Neural cell (in vitro differentiated cells): ENCODE measurements at regions not wholly inside any gene's neighbourhood (a gene's known extent, or its start where the extent isn't known, plus 50 kb on each side); places are given as distances from the start of the nearest gene placed in this dataset.

ENCODE experiments used
- H2AFZ ChIP-seq: fragments of 200-600, 300-800 bp; sonication (generic), shearing (Covaris generic); 2 replicates; pipeline ENCODE4 v1.6.0; 2014; ENCODE audit warnings: low read depth, mild to moderate bottlenecking, antibody characterized with exemption, low read length, moderate library complexity
- H3F3A ChIP-seq: fragments of 200-600 bp; shearing (Covaris generic); 2 replicates; pipeline ENCODE4 v1.6.1; 2016; ENCODE audit warnings: mild to moderate bottlenecking, moderate library complexity, mixed read lengths, antibody characterized with exemption, low read length; ENCODE audit not compliant: insufficient read depth, poor library complexity, severe bottlenecking
- H3K27ac ChIP-seq: fragments of 200-600, 300-800 bp; sonication (generic), shearing (Covaris generic); 2 replicates; pipeline ENCODE4 v1.5.1; 2014; ENCODE audit warnings: mild to moderate bottlenecking, low read length, moderate library complexity
- H3K27me3 ChIP-seq: fragments of 300-800, 200-600 bp; sonication (generic), shearing (Covaris generic); 2 replicates; pipeline ENCODE4 v1.6.0; 2014; ENCODE audit warnings: mild to moderate bottlenecking, low read depth, low read length, moderate library complexity; ENCODE audit not compliant: insufficient read depth
- H3K36me3 ChIP-seq: fragments of 300-800, 200-600 bp; sonication (generic), shearing (Covaris generic); 2 replicates; pipeline ENCODE4 v1.5.1; 2014; ENCODE audit warnings: mild to moderate bottlenecking, antibody characterized with exemption, low read length, moderate library complexity; ENCODE audit not compliant: insufficient read depth
- H3K4me2 ChIP-seq: fragments of 300-800, 200-600 bp; sonication (generic), shearing (Covaris generic); 2 replicates; pipeline ENCODE4 v1.6.0; 2014; ENCODE audit warnings: mild to moderate bottlenecking, low read length
- H3K4me3 ChIP-seq: fragments of 300-800, 200-600 bp; sonication (generic), shearing (Covaris generic); 2 replicates; pipeline ENCODE4 v1.5.1; 2014; ENCODE audit warnings: mild to moderate bottlenecking, low read length, moderate library complexity
- H3K79me2 ChIP-seq: fragments of 200-600 bp; shearing (Covaris generic); replicated peaks from 2 replicates; pipeline ENCODE4 v1.6.0; 2014; ENCODE audit warnings: mild to moderate bottlenecking, low read length, moderate library complexity; ENCODE audit not compliant: insufficient read depth
- H3K9ac ChIP-seq: fragments of 300-800, 200-600 bp; sonication (generic), shearing (Covaris generic); 2 replicates; pipeline ENCODE4 v1.6.1; 2016; ENCODE audit warnings: mild to moderate bottlenecking, low read length, mixed read lengths
- H3K9me2 ChIP-seq: fragments of 200-600 bp; shearing (Covaris generic); 2 replicates; pipeline ENCODE4 v1.6.1; 2016; ENCODE audit warnings: mild to moderate bottlenecking, low read length, mixed read lengths; ENCODE audit not compliant: insufficient read depth
- H3K9me3 ChIP-seq: fragments of 200-600, 300-800 bp; sonication (generic), shearing (Covaris generic); 2 replicates; pipeline ENCODE4 v1.6.1; 2016; ENCODE audit warnings: mild to moderate bottlenecking, mixed run types, low read length, moderate library complexity, mixed read lengths
- H4K20me1 ChIP-seq: fragments of 200-600 bp; shearing (Covaris generic); 2 replicates; pipeline ENCODE4 v1.6.1; 2016; ENCODE audit warnings: mild to moderate bottlenecking, mixed run types; ENCODE audit not compliant: insufficient read depth
- EP300 ChIP-seq: fragments of 450-650 bp; conservative IDR thresholded peaks from 2 replicates; pipeline ENCODE4 v1.6.1; 2014; ENCODE audit warnings: antibody characterized with exemption, mild to moderate bottlenecking, moderate library complexity; ENCODE audit not compliant: poor library complexity, severe bottlenecking
- EZH2 ChIP-seq: fragments of 200-600, 300-800 bp; shearing (Covaris generic), sonication (generic); IDR thresholded peaks from 2 replicates; pipeline ENCODE4 v1.6.1; 2014; ENCODE audit warnings: antibody characterized with exemption, low read length, borderline replicate concordance, mild to moderate bottlenecking; ENCODE audit not compliant: insufficient read depth, poor library complexity, severe bottlenecking
- MXI1 ChIP-seq: fragments of 450-650 bp; conservative IDR thresholded peaks from 2 replicates; pipeline ENCODE4 v1.6.1; 2014; ENCODE audit warnings: antibody characterized with exemption, mild to moderate bottlenecking; ENCODE audit not compliant: poor library complexity, severe bottlenecking
- POLR2AphosphoS5 ChIP-seq: IDR thresholded peaks from 2 replicates; pipeline ENCODE4 v1.6.1; 2012
- RAD21 ChIP-seq: fragments of 450-650 bp; conservative IDR thresholded peaks from 2 replicates; pipeline ENCODE4 v1.6.1; 2014; ENCODE audit warnings: antibody characterized with exemption, mild to moderate bottlenecking, moderate library complexity
- SMC3 ChIP-seq: fragments of 450-650 bp; conservative IDR thresholded peaks from 2 replicates; pipeline ENCODE4 v1.6.1; 2014; ENCODE audit warnings: antibody characterized with exemption, mild to moderate bottlenecking, moderate library complexity; ENCODE audit not compliant: poor library complexity
- TAF1 ChIP-seq: IDR thresholded peaks from 2 replicates; pipeline ENCODE4 v1.6.1; 2012; ENCODE audit warnings: low read depth
- TF ChIP-seq, protein P1 (sequence below): fragments of 450-650 bp; IDR thresholded peaks from 2 replicates; pipeline ENCODE4 v1.5.1; 2014; ENCODE audit warnings: antibody characterized with exemption, mild to moderate bottlenecking, moderate library complexity; ENCODE audit not compliant: poor library complexity, severe bottlenecking
- TF ChIP-seq, protein P2 (sequence below): IDR thresholded peaks from 2 replicates; pipeline ENCODE4 v1.6.1; 2012; ENCODE audit warnings: borderline replicate concordance

DNA sequence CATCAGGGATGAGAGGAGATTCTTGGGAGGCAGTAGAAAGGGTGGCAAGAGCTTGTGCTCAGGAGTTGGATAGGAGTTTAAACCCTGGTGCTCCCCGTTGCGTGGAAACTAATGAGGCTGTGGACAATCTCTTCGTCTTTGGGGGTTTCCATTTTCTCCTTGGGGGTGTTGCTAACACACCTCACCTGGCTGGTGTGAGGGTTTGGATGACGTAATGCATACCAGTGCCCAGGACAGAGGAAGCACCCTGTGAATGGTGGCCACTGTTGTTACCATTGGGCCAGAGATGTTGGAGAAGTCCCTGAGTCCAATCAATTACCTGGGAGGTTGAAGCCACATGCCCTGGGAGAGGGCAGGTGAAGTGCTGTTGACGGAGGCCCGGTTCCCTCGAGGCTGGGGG lies 146.5 kb downstream of the URI1 start:
- no peaks in the 10 kb centered on the region for H3K9me2 ChIP-seq
- H3K36me3 ChIP-seq, result no peaks in the 10 kb centered on the region
- H3K27ac ChIP-seq, result no peak overlapping the region
- H3K27me3 ChIP-seq, result no peaks in the 10 kb centered on the region
- no peaks in the 10 kb centered on the region for H4K20me1 ChIP-seq
- H3K9ac ChIP-seq, result no peak overlapping the region
- no peaks in the 10 kb centered on the region for H3K9me3 ChIP-seq
- no peak overlapping the region for H3K4me3 ChIP-seq
- TF ChIP-seq, protein P1, sequence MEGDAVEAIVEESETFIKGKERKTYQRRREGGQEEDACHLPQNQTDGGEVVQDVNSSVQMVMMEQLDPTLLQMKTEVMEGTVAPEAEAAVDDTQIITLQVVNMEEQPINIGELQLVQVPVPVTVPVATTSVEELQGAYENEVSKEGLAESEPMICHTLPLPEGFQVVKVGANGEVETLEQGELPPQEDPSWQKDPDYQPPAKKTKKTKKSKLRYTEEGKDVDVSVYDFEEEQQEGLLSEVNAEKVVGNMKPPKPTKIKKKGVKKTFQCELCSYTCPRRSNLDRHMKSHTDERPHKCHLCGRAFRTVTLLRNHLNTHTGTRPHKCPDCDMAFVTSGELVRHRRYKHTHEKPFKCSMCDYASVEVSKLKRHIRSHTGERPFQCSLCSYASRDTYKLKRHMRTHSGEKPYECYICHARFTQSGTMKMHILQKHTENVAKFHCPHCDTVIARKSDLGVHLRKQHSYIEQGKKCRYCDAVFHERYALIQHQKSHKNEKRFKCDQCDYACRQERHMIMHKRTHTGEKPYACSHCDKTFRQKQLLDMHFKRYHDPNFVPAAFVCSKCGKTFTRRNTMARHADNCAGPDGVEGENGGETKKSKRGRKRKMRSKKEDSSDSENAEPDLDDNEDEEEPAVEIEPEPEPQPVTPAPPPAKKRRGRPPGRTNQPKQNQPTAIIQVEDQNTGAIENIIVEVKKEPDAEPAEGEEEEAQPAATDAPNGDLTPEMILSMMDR, result no peak
- TF ChIP-seq, protein P2, sequence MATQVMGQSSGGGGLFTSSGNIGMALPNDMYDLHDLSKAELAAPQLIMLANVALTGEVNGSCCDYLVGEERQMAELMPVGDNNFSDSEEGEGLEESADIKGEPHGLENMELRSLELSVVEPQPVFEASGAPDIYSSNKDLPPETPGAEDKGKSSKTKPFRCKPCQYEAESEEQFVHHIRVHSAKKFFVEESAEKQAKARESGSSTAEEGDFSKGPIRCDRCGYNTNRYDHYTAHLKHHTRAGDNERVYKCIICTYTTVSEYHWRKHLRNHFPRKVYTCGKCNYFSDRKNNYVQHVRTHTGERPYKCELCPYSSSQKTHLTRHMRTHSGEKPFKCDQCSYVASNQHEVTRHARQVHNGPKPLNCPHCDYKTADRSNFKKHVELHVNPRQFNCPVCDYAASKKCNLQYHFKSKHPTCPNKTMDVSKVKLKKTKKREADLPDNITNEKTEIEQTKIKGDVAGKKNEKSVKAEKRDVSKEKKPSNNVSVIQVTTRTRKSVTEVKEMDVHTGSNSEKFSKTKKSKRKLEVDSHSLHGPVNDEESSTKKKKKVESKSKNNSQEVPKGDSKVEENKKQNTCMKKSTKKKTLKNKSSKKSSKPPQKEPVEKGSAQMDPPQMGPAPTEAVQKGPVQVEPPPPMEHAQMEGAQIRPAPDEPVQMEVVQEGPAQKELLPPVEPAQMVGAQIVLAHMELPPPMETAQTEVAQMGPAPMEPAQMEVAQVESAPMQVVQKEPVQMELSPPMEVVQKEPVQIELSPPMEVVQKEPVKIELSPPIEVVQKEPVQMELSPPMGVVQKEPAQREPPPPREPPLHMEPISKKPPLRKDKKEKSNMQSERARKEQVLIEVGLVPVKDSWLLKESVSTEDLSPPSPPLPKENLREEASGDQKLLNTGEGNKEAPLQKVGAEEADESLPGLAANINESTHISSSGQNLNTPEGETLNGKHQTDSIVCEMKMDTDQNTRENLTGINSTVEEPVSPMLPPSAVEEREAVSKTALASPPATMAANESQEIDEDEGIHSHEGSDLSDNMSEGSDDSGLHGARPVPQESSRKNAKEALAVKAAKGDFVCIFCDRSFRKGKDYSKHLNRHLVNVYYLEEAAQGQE, result no peak
- TF ChIP-seq EZH2 (no peak), SMC3 (no peak), POLR2AphosphoS5 (no peak), EP300 (no peak), MXI1 (no peak), RAD21 (no peak), TAF1 (no peak)
- H2AFZ ChIP-seq, result no peak overlapping the region
- H3K79me2 ChIP-seq, result no peaks in the 10 kb centered on the region
- no peak overlapping the region for H3K4me2 ChIP-seq
- H3F3A ChIP-seq, result no peaks in the 10 kb centered on the region

DNA sequence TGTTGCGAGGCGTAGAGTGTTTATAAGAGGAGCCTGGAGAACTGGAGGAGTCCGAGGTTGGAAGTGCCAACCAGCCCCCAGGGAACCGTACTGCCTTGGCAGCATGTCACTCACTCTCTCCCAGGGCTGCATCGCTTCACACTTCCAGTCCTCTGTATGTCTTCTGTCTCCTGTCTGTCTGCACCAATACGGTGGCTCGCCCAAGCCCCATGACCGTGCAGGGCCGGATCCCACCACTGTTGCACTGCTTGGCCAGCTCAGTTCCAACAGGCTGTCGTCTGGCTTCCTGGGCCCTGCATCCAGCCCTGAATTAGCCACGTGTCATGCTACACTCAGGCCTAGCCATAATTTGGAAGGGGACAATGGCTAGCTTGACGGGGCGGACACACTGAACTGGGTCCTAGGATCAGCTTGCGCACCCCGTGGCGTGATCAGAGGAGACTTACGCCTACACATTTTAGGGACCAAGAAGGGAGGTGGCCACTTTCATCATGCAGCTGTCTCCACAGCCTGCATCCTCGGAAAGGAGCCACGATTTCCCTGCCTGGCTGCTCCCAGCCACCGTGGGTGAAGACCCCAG lies 147.1 kb downstream of the URI1 start:
- Histone ChIP-seq H3K27ac (no peak overlapping the region), H3K27me3 (no peaks in the 10 kb centered on the region), H3K79me2 (no peaks in the 10 kb centered on the region), H3K36me3 (no peaks in the 10 kb centered on the region), H3F3A (no peaks in the 10 kb centered on the region), H3K9me3 (no peaks in the 10 kb centered on the region), H3K9ac (no peak overlapping the region), H3K4me2 (no peak overlapping the region), H4K20me1 (no peaks in the 10 kb centered on the region), H3K4me3 (no peak overlapping the region), H3K9me2 (no peaks in the 10 kb centered on the region), H2AFZ (no peak overlapping the region)
- TF ChIP-seq RAD21, result no peak
- no peak for TF ChIP-seq MXI1
- TF ChIP-seq, protein P2, result no peak
- no peak for TF ChIP-seq POLR2AphosphoS5
